COLO668 (cell line): ENCODE measurements at regions not wholly inside any gene's neighbourhood (a gene's known extent, or its start where the extent isn't known, plus 50 kb on each side); places are given as distances from the start of the nearest gene placed in this dataset.

ENCODE experiments used
- DNase-seq: peaks from one replicate; lab custom pipeline; 2025; ENCODE audit not compliant: unreplicated experiment; lab: John Stamatoyannopoulos, UW

DNA sequence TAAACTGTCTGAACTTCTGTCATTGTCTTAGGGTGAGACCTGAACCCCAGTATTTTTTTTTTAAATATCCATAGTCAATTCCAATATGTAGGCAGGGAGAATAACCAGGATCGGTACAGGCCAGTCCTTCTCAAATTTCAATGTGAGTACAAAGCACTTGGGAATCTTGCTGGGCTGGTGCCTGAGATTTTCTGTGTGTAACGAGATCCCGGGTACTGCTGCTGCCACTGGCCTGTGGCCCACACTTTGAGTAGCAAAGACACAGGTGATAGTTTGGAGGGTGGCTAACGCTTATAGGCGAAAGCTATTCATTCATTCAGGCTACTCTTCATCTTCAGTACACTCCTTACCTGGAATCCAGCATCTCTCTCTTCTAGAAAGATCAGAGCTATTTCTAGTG is 923.6 kb upstream of the TENM3 start:
- peak; percentile 5 for DNase-seq

DNA sequence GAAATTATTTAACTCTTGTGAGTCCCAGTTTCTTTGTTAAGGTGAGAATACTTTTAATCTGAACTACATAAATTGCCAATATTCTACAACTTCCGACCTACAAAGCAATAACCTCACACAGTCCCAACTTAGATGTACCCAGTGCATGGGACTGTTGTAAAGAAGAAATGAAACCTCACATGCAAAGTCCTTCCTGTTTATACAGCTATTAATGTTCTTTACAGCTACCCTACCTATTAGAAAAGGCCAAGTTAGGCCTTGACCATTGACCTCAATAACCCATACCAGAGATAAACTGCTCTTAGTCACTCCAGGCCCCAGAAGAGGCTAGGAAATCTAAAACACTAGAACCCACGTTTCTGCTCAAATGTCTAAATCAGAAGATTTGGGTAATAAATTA is 920.1 kb upstream of the TENM3 start:
- DNase-seq = no peak

GRCh38 chr4:181330654-181331201 is 912.5 kb upstream of the TENM3 start:
- no peak for DNase-seq

DNA sequence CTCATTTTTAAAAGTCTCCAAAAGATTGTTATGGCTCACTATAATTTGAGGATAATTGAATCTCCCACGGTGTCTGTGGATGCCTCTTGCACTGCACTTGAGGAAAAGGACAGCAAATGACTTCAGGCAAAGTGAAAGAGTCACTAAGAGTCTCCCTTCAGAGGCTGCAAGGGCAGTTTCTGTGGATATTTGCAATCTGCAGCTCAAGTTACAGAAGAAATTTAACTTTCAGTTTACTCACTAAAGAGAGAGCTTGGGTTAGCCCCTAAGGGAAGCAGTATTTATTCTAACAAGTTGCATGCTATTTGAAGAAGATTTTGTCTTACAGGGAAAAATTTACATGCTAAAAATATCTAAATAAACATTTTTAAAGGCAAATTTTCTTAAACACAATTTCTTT is 912.0 kb upstream of the TENM3 start:
- no peak for DNase-seq

GRCh38 chr4:181345931-181346330 is 897.3 kb upstream of the TENM3 start:
- no peak for DNase-seq

- DNase-seq = no peak
These were observed 892.4 kb upstream of the TENM3 start for GRCh38 chr4:181350615-181351415.

DNA sequence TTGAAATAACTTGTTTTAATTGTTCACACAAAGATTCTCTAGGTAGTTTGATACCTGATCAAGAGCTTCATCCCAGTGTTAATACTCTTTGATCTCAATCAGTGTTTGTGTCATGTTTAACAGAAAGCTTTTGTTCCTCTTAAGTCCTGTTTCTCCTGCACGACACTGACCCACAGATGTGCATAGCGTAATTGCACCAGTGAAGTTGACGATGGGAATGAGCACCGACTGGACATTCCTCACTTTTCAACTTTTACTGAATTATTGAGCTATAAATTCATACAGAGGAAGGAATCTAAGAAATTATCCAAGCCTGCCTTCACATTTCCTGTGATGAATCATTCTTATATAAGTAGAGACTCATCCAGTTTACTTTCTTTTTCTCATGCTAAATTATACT is 878.7 kb upstream of the TENM3 start:
- no peak for DNase-seq

DNA sequence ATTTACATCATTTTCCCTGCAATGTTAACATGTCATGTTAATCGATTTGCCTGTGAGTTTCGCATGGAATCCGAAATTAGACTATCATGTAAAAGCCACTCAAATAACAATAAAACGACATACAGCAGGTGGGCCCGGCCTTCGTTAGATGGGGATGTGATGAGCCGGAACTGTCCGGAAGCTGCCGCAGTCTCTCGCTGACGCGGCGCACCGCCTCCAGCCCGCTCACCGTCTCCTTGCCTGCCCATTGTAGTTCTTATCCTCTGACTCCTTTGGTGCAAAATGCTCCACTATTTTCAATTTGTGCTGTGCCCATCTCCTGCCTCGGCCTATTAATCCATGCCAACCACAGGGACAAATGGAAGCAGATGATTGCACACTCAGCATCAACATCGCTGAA is 877.5 kb upstream of the TENM3 start:
- no peak for DNase-seq

- no peak for DNase-seq
These were observed 871.2 kb upstream of the TENM3 start for GRCh38 chr4:181372014-181372413.

DNA sequence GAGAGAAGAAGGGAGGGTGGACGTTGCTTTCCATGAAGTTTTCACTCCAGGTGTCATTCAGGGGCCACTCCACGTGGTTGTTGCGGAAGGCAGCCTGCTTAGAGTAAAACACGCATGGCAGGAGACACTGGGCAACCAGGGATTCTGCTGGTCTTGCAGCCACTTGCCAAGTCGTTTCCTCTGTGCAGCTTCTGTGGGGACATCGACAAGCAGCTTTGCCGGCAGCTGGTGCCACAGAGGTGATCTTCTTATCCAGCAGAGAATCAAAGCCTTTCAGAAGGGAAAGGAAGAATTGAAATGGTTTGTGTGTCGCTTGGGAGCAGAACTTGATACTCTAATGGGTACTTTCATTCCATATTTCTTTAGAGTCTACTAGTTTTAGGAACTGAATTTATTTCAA is 867.1 kb upstream of the TENM3 start:
- no peak for DNase-seq

DNA sequence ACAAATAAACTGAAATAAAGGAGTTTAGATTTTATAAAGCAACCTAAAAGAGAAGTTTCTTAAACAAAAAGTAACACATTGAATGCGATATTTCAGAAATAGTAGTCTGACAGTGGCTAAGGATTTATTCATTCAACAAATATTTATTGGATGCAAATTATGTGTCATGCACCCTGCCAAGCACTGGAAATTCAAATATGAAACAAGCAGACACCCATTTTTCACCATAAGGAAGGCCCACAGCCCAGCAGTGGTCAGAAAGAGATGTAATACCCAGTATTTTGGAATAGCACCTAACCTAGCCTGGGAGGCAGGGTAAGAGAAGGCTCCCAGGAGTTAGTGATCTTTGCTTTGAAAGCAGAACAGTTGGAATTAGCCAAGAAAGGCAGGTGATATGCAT is 855.1 kb upstream of the TENM3 start:
- no peak for DNase-seq

DNA sequence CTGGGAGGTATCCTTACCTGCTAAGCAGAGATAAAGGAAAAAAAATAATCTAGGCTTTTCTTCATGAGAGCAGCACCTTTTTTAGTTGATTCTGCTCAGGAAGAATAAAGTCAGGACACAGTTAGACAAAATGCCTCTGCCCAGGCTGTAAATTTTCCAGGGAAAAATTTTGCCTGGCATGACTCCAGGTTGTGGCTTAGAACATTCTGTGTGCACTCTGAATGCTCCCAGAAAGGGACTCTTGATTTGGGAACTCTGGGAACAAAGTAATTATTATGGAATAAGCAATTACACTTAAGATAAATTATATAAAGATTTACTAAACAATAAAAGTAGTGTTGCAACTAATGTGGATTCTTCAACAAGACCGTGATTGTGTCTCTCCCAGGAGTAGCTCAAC is 826.2 kb upstream of the TENM3 start:
- DNase-seq = no peak

- DNase-seq = peak; percentile 58
These were observed 824.7 kb upstream of the TENM3 start for GRCh38 chr4:181418496-181418895.

- DNase-seq = no peak
These were observed 822.3 kb upstream of the TENM3 start for GRCh38 chr4:181420950-181421349.

DNA sequence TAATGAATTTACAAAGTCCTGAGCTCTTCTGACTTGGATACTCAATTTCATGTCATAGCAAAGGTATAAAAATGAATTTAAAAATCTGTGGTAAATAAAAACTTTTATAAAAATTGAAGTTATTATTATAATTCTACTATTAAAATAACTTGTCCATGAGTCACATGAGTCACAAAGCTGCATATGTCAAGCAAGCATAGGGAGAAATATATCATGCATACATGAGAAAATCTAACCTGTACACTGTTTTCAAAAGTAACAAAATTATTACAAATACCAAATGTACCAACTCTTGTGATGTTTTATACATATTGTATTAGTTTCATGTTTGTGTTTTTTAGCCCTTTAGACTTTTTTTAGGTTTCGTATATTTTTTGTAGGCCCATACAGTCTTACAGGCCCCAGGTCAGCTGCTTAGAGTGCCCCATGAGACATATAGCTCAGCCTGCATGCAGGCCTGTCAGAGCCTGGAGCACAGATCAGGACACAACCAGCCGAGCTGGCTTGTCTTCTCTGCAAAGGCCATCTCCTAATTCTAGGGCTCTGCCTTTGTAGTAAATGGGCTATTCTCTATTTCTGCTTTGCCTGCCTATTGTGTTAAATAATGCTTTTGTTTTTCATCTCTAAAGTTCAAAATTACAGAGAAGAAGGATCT is 818.7 kb upstream of the TENM3 start:
- DNase-seq = no peak

DNA sequence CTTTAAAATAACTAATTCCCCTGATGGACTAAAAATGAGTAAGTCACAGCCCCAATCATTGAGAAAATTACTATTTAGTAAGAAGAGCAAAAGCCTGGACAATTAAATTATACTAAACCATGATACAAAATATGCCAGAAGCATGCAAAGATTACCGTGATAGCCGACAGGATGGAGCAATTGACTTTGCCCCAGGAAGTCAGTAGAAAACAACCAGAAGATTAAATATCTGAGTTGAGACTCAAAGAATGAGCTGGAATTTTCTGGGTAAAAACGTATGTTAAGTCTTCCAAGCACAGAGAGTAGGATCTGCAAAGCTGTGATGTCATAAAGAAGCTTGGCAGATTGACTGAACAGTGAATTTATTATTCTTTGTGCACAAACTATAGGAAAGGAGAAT is 816.1 kb upstream of the TENM3 start:
- DNase-seq = no peak

DNA sequence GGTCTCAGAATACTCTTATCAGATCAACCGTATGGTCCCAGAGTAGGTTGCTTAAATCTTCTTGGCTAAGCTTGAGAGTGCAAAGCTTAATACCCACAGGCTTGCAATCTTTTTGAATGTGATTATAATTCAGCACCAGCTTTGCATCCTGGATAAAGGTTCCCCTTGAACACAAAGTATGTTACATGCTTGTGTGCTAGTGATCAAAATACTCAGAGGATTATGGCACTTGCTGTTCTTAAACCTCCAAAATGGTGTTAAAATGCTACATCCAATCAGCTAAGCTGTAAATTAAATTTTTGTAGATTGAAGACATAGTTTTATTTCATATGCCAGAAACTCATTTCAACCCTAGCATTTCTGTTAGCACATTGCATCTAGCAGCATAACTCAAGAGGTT is 812.2 kb upstream of the TENM3 start:
- DNase-seq = no peak

- no peak for DNase-seq
These were observed 811.5 kb upstream of the TENM3 start for GRCh38 chr4:181431661-181432060.

GRCh38 chr4:181432335-181432734 is 810.9 kb upstream of the TENM3 start:
- DNase-seq = no peak

GRCh38 chr4:181437895-181438294 is 805.3 kb upstream of the TENM3 start:
- no peak for DNase-seq

DNA sequence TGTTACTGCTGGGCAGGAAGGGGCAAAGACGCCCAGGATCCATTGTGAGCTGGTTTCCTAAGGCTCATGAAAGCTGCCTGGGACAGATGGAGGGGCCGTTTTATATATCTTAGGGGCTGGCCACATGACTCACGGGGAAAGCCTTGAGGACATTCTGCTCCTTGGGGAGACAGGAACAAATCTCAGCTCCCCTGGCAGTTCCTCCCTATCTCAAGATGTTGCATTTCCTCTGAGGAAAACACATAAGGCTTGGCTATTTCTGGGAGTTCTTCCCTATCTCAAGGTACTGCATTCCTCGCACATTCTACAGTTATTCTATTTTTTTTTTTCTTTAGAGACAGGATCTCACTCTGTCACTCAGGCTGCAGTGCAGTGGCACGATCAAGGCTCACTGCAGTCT is 804.6 kb upstream of the TENM3 start:
- DNase-seq = no peak

DNA sequence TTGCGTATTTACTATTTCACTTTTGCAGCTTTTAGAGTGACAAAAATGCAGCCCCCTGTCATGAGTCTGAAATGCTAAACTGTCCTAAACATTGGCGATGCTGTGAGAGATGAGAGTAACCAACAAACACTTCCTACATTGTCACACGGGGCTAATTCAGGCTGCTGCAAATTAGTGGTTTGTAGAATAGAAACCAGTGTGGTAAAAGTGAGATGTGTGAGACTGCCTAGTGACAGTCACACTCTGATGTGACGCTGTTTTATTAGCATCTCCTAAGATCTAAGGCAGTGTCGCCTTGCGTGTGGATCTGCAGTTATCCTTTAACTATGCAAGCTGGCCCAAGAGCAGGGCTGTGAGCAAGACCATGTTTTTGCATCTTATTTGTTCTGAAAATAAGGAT is 800.2 kb upstream of the TENM3 start:
- no peak for DNase-seq

DNA sequence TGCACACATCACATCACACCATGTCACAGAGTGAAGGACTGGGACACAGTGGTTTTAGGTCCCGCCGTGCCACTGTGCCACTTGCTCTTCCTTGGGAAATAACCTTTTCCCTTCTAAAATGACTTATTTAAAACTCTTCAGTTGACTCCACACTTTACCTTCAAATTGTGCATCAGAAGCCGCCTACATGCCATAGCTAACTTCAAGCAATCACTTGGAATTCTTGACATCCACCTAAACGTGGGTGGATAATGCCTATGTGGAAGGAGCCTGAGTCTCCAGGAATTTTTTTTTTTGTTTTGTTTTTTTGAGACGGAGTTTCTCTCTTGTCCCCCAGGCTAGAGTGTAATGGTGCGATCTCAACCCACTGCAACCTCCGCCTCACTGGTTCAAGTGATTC is 777.4 kb upstream of the TENM3 start:
- no peak for DNase-seq
